HG03103 (cell line): ENCODE measurements at regions not wholly inside any gene's neighbourhood (a gene's known extent, or its start where the extent isn't known, plus 50 kb on each side); places are given as distances from the start of the nearest gene placed in this dataset.

Experiments used
- ATAC-seq: cut with Tn5 transposase; IDR thresholded peaks from one replicate; pipeline ENCODE4 v1.9.1; 2021; ENCODE audit warnings: low read depth; ENCODE audit not compliant: unreplicated experiment

DNA sequence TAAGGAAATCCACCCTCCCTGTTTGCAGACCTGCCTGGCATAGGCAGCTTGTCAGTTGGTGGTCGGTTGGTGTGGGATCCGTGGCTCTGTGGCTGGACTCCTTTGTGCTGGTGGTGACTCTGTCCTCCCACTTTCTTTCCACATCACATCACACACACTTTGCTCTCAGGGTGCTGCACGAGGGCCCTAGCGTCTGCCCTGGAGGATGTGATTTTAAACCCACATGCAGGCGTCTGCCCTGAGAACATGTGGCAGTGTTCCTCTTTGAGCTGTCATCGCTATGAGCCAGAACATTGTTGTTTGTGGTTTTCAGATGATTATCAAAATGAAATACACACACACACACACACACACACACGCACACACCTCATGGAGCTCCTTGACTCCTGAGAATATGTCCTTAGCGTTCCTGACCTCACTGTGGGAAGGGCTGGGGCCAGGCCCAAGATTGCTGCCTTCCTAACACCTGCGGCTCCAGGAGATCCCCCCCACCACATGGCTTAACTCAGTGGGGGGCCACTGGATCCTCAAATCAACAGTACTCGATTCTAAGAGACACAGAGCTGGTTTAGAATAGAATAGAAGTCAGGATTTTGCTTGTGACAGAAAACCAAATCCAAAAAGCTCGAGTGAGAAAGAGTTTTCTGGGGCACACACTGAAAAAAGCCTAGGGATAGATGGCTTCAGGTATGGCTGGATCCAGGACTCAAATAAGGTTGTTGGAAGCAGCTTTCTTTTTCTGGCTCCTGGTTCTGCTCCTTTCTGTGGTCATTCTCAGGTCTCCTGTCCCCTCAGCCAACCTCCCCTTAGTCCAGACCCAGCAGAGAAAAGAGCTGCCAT is 54.8 kb downstream of the RTP5 start:
- ATAC-seq, result no peak

DNA sequence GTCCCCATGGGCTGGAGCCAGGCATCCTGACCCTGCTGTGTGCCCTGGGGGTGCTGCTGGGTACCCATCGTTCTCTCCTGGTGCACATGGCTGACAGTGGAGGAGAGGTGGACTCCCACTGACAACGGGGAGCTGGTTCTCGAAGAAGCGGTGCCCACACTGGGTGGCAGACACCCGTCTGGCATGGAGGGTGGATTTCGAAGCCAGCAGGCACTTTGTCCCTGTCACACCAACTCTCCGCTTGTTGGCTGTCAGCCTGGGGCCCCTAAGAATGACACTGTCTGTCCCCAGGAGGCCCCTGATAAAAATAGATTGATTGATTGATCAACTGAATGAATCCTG is 55.4 kb downstream of the RTP5 start:
- no peak for ATAC-seq

DNA sequence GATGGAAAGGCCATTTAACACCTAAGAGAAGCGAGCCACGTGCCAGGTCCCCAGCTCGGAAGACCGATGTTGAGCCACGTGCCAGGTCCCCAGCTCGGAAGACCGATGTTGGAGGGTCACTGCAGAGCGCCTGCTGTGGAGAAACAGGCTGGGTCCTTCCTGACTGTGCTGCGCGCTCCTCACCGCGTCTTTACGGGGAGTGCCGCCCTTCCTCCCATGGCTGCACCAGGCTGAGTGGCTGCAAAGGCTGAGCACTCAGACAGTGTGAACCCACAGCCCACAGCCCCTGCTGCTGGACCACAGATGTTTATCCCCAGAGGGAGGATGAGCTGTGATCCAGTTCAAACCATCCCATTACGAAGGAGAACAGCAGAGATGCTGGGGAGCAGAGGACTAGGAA is 55.7 kb downstream of the RTP5 start:
- ATAC-seq, result no peak

- no peak for ATAC-seq
Measured at GRCh38 chr2:241925821-241926441, 56.4 kb downstream of the RTP5 start.

DNA sequence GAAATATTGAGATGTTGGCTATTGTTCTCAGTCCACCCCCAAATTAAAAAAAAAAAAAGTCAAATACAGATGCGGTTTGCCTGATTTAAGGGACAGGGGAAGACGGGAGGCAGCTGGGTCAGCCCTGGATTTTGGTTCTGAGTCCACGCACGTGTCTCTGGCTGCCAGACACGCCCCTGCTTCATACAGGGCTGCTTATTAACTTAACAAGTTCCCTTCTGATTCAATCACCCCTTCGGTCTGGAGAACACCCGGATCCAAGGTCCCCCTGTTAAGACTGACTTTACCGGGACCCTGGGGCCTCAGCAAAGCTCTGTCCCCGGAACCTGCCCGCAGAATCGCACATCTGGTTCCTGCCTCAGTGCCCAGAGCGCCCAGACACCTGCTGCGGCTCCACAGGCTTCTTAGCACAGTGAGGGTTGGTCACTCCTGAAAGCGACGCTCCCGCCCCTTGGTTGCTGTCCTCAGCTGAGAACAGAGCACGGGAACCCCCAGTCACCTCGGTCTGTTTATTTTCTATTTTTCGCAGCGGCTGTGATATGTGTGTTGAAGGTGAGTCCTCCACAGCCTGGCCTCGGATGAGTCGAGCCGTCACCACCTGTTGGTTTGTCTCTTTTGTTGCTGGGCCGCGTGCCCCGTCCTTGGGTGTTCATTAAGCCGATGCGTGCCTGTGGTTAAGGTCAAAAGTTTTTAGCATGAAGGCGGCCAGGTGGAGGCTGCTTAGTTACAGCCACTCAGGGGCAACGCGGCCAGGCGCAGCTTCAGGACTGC is 57.2 kb downstream of the RTP5 start:
- no peak for ATAC-seq

DNA sequence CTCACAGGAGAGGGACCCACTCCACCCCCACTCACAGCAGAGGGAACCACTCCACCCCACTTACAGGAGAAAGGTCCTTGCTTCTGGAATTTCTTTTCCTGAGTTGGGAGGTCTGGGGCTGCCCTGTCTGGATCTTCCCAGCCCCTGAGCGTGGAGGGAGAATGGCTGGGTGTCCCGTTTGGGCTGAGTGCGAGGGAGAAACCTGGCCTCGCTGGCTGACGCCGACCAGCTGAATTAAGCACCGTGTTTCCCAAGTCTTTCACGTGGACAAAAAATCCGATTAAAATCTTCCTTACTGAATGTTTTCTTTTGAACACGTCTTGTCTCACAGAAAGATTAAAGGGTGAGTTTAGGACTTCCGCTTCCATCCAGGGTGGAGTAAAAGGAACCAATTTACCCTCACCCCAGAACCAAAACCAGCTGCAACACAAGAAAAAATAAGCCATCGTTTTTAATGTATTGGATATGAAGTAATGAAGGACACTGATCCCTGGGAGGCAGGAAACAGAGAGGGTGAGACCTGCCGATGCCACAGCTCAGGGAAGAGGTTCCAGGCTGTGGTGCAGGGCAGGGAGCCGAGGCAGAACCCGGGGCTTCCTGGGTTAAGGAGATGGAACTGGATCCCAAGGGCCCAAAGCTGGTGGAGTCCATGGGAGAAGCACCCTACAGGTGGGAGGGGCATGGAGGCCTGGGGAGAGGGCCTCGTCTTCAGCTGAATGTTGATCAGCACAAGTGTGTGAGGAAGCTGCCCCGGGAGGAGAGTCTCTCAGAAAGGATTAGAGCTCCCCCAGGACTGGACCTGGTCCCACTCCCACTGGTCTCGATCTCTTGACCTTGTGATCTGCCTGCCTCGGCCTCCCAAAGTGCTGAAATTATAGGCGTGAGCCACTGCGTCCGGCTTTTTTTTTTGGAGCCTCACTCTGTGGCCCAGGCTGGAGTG is 60.3 kb downstream of the RTP5 start:
- ATAC-seq, result no peak

DNA sequence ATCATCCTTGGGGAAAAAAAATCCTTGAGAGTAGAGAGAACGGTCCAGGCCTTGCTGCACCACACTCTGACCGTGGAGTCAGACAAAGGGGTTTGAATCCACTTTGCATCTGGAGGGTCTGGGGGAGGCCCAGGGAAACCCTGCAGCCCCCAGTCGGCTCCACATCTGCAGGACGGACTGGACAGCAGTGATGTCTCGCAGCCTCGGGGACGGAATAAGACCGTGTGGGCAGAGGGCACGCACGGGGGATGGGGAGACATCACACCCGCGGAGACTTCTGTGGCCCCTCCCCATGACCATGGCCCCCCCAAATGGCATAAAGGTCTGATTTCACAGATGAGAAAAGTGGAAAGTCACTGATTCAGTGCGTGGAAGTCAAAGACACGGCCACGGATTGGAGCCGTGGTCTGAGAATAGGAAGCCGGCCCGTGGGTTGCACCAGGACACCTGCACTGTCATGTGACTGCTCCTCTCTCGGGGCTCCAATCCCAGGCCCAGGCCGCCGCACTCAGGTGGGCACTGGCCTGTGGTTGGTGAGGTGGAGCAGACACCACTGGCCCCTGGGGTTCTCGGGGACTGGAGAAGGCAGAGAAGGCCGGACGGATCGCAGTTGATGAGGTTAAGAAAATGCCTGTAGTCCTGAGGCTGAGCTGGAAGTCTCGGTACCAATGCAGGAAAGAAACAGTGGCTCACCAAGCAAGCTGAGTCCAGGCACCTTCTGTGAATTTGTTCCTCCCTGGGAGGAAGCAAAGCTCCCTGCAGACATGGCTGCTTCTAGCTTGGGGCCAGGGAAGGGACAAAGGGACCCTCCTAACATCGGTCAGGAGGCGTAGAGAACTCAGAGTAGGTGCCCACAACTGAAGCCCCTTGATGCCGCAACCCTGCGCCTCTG is 61.8 kb downstream of the RTP5 start:
- ATAC-seq, result no peak

DNA sequence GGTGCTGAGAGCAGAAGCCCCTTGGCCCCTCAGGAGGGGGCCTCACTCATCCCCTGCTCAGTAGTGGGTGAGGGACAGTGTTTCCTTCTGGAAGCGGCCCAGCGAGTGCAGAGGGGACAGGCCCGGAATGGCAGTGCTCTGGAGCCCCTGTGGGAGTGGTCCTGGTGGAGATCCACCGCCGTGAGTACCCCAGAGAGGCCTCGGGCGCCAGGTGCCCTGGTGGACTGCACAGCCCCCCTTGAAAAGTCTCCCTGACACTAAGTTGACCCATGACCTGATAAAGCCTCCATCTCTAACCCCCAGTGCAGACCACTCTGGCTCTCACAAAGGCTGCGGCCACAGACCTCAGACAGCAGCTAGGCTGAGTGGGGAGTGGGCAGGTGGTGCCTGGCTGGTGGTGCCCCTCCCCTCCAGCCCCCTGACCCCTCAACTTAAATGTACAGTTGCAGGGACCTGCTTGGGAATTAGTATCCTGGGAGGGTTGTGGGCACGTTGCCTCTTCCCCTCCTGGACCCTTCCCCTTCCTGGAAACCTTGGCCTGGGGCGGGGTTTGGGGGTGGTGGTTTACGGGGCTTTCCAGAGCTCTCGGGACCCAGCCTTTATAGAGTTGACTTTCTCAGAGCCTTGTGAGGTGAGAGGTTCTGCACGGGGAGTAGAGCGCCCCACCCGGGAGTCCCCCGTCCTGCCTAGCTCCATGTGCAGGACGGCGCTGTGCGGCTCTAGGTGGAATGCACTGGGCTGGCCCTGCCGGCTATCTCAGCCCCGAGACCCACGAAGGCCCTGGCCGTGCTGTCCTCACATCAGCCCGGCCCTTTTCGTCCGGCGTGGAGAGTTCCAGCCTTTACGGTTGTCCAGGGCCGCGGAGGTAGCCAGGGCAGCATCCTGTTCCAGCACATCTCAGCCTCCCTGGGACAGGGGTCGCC is 62.7 kb downstream of the RTP5 start:
- ATAC-seq, result no peak

DNA sequence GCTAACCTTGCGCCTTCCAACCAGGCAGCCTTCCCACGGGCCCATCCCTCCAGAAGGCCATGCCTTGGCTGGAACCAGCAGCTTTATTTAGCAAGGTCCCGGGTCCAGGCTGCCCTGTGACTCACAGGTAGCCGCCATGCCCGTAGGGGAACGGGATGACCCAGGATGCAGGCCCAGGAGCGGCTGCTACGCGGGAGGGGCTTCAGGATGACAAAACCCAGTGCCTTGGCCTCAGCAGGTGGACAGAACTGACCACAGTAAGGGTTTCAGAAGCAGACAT is 63.3 kb downstream of the RTP5 start:
- no peak for ATAC-seq

DNA sequence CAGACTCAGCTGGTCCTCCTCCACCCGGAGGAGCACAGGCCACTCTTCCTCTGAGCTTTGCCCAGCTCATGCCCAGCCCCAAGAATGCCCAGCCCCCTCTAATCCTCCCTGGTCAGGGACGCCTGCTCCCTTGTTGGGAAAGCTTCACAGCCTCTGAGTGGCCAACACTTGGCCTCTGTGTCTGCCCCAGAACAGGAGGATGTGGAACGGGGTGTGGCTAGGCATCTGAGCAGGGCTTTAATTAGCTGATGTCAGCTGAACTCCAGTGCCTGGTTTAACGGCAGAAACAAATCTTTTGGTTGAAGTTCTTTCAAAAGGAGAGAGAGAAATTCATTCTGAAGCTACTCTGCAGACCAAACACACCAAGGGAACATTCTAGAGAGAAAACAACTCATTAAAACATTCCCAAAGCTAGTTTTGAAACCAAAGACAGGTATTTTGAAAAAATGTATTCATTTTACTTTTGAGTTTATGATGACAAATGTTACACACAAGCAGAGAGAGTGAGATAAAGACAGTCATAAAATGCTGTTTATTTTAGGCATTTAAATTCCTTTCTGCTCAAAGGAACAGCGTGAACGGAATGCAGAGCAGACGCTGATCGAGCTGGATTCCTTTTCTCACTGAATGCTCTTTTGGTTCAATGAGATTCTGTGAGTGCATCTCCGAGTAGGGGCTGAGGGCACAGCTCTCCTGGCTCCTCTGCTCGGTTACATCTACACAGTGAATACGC is 63.8 kb downstream of the RTP5 start:
- ATAC-seq, result no peak

GRCh38 chr2:241935314-241935713 is 65.8 kb downstream of the RTP5 start:
- no peak for ATAC-seq

DNA sequence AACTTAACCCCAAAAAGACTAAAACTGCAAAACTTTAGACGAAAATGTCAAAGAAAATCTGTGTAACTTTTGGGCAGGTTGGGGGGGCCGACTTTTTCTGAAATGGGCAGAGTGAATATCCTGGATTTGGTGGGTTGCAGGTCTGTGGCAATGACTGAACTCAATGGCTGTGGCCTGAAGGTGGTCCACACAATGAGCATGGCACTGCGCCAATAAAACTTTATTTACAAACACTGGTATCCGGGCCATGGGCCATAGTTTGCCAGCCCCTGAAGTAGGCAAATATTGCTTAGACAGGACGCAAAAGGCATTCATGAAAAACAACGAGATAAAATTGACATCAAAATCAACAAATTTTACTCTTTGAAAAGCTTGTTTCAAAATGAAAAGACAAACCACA is 66.2 kb downstream of the RTP5 start:
- ATAC-seq, result no peak

DNA sequence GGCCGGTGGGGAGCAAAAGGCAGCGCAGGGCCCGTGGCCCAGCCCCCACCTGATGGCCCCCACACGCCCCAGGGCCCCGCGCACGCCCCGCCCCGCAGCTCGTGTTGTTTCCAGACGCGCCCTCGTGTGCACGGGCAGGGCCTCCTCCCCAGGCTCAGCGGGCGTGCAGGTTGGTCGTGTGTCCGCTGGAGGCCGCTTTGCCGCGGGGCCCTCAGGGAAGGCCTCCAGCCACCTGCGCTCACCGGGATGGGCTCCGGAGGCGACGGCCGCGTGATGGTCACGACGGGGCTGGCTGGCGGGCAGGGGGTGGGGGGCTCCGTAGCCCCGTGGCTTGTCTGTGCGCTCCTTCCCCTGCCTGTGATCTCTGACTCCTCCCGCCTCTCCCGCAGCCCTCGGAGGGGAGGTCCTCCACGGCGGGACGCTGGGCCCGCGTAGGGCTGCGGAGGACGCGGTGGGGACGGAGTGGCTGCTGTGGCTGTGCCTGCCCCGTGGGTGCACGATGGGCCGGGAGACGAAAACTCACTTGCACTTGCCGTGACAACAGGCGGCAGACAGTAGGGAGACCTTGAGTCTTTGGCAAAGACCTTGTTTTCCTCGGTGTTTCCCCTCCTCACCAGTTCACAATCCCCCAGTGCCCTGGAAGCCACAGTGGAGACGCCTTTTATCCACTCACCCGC is 67.1 kb downstream of the RTP5 start:
- ATAC-seq, result no peak

DNA sequence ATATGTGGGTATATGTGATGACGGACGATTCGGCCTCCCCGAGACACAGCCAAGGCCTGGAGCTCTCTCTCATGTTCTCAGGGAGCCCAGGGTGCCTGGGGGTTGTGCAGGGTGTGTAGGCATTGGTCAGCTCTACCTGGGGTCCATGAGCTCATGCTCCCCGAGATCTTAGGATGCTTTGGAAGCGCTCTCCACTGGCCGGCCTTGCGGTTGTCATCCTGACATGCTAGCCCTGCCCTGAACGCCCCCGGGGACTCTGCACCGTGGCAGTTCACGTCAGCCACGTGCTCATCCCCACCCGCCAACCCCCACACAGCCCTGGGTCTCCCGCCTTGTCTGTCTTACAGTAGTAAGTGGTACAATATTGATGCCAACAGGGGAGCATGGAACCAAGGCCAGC is 67.8 kb downstream of the RTP5 start:
- no peak for ATAC-seq

GRCh38 chr2:241939541-241939940 is 70.0 kb downstream of the RTP5 start:
- no peak for ATAC-seq

DNA sequence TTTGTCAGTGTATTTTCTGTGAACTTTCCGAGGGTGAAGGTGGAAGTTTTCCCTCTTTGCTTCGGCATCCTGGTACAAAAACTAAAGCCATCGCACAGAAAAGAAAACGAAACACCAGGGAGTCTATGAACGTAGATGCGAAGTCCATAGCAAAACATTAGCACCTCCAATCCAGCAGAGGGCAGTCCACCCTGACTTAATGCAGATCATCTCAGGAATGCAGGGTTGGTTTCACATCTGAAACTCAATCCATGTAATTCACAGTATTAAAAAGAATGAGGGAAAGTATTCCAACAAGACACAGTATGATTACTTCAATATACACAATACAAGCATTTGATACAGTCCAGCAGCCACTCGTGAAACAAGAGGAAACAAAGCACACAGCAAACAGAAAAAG is 70.8 kb downstream of the RTP5 start:
- ATAC-seq, result no peak

DNA sequence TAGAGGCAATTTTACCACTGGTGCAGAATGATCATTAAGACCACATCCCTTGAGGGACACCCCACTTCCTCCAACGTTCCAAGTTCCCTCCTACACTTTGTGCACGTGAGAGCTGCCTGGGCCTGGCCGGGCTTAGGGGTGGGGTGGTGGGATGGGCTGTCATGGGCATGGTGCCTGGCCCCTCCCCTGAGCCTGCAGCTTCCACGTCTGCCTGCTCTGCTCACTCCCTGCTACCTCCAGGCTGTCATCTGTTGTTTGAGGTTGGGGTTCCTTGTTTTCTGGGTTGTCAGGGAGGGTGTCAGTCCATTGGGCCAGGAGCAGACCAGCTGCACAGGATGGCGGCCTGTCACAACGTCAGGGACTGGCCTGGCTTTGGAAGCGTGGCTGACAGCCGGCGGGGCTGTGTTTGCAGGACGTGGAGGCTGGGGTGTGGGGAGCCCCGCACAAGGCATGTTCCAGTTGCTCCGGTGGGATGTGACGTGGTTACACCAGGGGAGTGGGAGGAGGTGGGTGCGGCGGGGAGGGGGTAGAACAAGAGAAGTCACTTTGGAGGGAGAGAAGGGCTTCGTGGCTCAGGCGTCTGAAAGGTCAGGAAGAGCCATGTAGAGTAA is 72.3 kb downstream of the RTP5 start:
- ATAC-seq, result no peak
